Suprapubic skin (tissue), 4 donors: ENCODE measurements at regions not wholly inside any gene's neighbourhood (a gene's known extent, or its start where the extent isn't known, plus 50 kb on each side); places are given as distances from the start of the nearest gene placed in this dataset.

Experiments used
- DNase-seq, 2 donors: peaks; one replicate each; pipeline ENCODE4 v3.0.0-alpha.2; 2019; ENCODE audit warnings: low spot score in 2 of 2
- H3K27ac ChIP-seq: fragments of 200-600 bp; sonication (generic); one replicate; pipeline ENCODE4 v1.5.1; 2019
- H3K27me3 ChIP-seq: fragments of 200-600 bp; sonication (generic); one replicate; pipeline ENCODE4 v1.5.1; 2019
- H3K36me3 ChIP-seq: fragments of 200-600 bp; sonication (generic); one replicate; pipeline ENCODE4 v1.5.1; 2019
- H3K4me1 ChIP-seq: fragments of 200-600 bp; sonication (generic); one replicate; pipeline ENCODE4 v1.5.1; 2019
- H3K4me3 ChIP-seq: fragments of 200-600 bp; sonication (generic); one replicate; pipeline ENCODE4 v1.5.1; 2019; ENCODE audit warnings: mild to moderate bottlenecking
- H3K9me3 ChIP-seq: fragments of 200-600 bp; sonication (generic); one replicate; pipeline ENCODE4 v1.5.1; 2019
- EP300 ChIP-seq: sonication (generic); formaldehyde crosslinking; IDR thresholded peaks from one replicate; pipeline ENCODE4 v1.6.1; 2017; ENCODE audit warnings: antibody characterized with exemption
- POLR2A ChIP-seq, 2 donors: fragments of 450-650 bp; IDR thresholded peaks; one replicate each; pipeline ENCODE4 v1.6.1; 2017; ENCODE audit warnings: antibody characterized with exemption in 2 of 2, mild to moderate bottlenecking in 2 of 2, moderate library complexity in 2 of 2
- POLR2AphosphoS5 ChIP-seq, 3 donors: sonication (generic); formaldehyde crosslinking; IDR thresholded peaks; one replicate each; pipeline ENCODE4 v1.6.1; 2017; ENCODE audit warnings: antibody characterized with exemption in 3 of 3
- WGBS: methylation state at CpG from one replicate; pipeline ENCODE4 v1.1.5; 2018; 5-methylcytosine and 5-hydroxymethylcytosine counted together
- TF ChIP-seq, protein P1 (sequence below), 2 donors: fragments of 200-600 bp in 1 of 2; fragments of 450-650 bp in 1 of 2; sonication (generic) in 1 of 2; IDR thresholded peaks; one replicate each; pipeline ENCODE4 v1.5.1; 2016 to 2019; ENCODE audit warnings: antibody characterized with exemption in 2 of 2, mild to moderate bottlenecking in 1 of 2, moderate library complexity in 1 of 2

DNA sequence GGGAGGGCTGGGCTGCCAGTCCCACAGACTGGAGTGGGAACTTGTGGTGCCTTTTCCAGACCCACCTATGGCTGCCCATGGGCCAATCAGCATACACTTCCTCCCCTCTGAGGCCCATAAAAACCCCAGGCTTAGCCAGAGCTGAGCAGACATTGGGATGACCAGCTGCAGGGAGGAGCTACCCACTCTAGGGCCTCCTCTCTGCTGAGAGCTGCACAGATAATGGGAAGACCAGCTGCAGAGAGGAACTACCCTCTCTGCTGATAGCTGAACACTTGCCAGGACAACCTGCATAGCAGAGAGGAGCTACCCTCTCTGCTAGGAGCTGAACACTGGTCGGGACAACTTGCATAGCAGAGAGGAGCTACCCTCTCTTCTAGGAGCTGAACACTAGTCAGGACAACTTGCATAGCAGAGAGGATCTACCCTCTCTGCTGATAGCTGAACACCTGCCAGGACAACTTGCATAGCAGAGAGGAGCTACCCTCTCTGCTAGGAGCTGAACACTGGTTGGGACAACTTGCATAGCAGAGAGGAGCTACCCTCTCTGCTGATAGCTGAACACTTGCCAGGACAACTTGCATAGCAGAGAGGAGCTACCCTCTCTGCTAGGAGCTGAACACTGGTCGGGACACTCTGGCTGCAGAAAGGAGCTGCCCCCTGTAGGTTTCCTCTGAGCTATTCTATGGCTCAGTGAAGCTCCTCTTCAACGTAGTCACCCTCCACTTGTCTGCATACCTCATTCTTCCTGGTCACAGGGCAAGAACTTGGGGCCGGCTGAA, 88.3 kb upstream of the CACUL1 start:
- peaks cover 8% of the 10 kb centered on the region for H3K4me1 ChIP-seq
- TF ChIP-seq POLR2AphosphoS5 (IDR thresholded peaks at IDR 0.05): no peak
- no peak for TF ChIP-seq POLR2A (IDR thresholded peaks at IDR 0.05)
- TF ChIP-seq, protein P1, sequence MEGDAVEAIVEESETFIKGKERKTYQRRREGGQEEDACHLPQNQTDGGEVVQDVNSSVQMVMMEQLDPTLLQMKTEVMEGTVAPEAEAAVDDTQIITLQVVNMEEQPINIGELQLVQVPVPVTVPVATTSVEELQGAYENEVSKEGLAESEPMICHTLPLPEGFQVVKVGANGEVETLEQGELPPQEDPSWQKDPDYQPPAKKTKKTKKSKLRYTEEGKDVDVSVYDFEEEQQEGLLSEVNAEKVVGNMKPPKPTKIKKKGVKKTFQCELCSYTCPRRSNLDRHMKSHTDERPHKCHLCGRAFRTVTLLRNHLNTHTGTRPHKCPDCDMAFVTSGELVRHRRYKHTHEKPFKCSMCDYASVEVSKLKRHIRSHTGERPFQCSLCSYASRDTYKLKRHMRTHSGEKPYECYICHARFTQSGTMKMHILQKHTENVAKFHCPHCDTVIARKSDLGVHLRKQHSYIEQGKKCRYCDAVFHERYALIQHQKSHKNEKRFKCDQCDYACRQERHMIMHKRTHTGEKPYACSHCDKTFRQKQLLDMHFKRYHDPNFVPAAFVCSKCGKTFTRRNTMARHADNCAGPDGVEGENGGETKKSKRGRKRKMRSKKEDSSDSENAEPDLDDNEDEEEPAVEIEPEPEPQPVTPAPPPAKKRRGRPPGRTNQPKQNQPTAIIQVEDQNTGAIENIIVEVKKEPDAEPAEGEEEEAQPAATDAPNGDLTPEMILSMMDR (IDR thresholded peaks at IDR 0.05): no peak
- no peak for TF ChIP-seq EP300
- no peak overlapping the region for H3K27ac ChIP-seq
- H3K4me3 ChIP-seq: no peak overlapping the region
- H3K27me3 ChIP-seq: no peaks in the 10 kb centered on the region
- no peak for DNase-seq
- H3K36me3 ChIP-seq: no peaks in the 10 kb centered on the region
- H3K9me3 ChIP-seq: no peaks in the 10 kb centered on the region
- 67% methylated on average over 4 of the region's 4 CpGs for WGBS

DNA sequence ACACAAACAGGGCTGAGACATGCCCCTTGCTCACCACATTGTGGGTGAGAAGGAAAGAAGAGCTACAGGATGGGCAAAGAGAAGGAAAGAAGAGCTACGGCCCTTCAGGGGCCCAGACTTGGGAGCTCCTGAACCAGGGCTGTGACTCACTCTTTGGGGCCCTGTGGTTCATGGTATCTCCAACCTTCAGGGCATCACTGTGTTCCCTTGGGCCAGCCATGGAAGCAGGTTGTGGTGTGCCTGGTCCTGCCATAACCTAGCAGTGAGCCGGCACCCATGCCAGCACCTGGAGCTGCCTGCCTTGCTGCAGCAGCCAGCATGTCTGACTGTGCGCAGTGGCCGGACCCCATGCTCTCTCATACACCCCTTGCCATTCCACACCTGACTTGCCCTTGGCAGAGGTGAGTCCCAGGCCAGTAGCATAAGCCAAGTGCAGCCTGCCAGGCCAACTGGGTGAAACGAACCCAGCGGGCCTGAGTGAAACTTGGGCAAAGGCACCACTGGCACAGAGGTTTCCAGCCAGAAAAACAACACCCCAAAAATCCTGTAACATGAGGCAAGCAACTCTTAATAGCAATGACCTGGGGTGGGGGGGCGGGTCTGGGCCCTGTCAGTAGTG, 89.0 kb upstream of the CACUL1 start:
- 66% methylated on average over 4 of the region's 7 CpGs for WGBS
- Histone ChIP-seq H3K27ac (no peak overlapping the region), H3K36me3 (no peaks in the 10 kb centered on the region), H3K9me3 (no peaks in the 10 kb centered on the region), H3K4me3 (no peak overlapping the region), H3K27me3 (no peaks in the 10 kb centered on the region), H3K4me1 (peaks cover 8% of the 10 kb centered on the region)
- DNase-seq: no peak
- TF ChIP-seq, protein P1 (IDR thresholded peaks at IDR 0.05): no peak
- TF ChIP-seq POLR2AphosphoS5 (IDR thresholded peaks at IDR 0.05) (no peak), POLR2A (IDR thresholded peaks at IDR 0.05) (no peak), EP300 (no peak)

DNA sequence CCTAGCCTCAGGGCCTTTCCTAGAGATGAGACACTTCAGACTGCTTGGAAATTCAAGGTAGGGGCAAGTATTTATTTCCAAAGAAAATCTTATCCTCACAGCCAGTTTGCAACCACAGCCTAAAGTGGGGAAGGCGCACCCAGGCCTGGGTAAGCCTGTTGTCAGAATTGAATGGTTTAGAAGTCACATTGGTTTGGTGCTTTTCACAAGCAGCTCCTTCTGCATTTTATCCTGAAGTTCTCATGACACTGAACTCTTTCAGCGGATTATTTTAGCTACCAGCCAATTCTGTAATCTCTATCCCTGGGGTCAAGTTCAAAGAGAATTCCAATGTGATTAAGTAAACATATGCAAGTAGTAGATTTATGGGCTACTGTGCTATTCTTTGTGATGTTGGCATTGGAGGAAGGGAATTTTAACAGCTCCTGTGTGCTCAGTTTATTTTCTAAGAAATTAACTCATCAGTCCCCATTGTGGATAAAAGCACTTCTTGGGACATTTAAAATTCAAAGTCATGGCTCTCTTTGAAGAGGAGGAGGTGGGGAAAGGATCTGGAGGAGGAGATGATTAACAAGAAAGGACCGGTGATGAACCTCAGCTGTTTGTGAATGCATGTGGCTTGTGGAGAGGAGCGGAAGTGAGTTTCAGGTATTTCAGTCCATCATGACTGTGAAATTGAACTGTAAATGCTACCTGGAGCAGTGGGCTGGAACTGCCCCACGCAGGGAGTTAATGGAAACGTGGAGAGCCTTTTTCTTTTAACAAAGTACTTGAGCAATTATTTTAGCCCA, 90.2 kb upstream of the CACUL1 start:
- Histone ChIP-seq H3K27me3 (no peaks in the 10 kb centered on the region), H3K9me3 (no peaks in the 10 kb centered on the region), H3K4me3 (no peak overlapping the region), H3K4me1 (peaks cover 11% of the 10 kb centered on the region), H3K27ac (no peak overlapping the region), H3K36me3 (no peaks in the 10 kb centered on the region)
- 73% methylated on average over 6 of the region's 6 CpGs for WGBS
- DNase-seq: no peak
- TF ChIP-seq POLR2AphosphoS5 (IDR thresholded peaks at IDR 0.05) (no peak), EP300 (no peak), POLR2A (IDR thresholded peaks at IDR 0.05) (no peak)
- TF ChIP-seq, protein P1 (IDR thresholded peaks at IDR 0.05): no peak

DNA sequence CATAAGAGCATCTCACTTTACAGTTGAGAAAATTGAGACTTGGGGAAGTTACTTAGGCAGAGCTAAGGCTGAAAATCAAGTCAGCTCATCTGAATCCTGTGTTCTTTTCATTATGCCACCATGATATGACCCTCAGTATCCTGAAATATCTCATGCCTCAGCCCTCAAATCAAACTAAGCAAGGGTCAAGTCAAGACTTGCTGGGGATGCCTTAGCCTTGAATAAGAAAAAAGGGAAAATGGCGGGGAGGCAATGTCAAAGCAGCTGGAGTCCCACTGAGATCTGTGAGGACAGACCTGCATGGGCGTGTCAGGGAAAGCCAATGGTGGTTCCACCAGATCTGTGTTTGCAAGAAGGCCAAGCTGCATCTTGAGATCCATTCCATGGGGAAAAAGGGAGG, 91.0 kb upstream of the CACUL1 start:
- H3K4me3 ChIP-seq: no peak overlapping the region
- no peak for DNase-seq
- no peaks in the 10 kb centered on the region for H3K27me3 ChIP-seq
- no peaks in the 10 kb centered on the region for H3K36me3 ChIP-seq
- H3K9me3 ChIP-seq: no peaks in the 10 kb centered on the region
- 83% methylated on average over 2 of the region's 2 CpGs for WGBS
- TF ChIP-seq POLR2AphosphoS5 (IDR thresholded peaks at IDR 0.05): no peak
- TF ChIP-seq, protein P1 (IDR thresholded peaks at IDR 0.05): no peak
- no peak for TF ChIP-seq EP300
- no peak for TF ChIP-seq POLR2A (IDR thresholded peaks at IDR 0.05)
- no peak overlapping the region for H3K27ac ChIP-seq
- peaks cover 5% of the 10 kb centered on the region for H3K4me1 ChIP-seq
